ENCODE measurements at regions not wholly inside any gene's neighbourhood (a gene's known extent, or its start where the extent isn't known, plus 50 kb on each side); places are given as distances from the start of the nearest gene placed in this dataset.

- TF ChIP-seq, protein P1, sequence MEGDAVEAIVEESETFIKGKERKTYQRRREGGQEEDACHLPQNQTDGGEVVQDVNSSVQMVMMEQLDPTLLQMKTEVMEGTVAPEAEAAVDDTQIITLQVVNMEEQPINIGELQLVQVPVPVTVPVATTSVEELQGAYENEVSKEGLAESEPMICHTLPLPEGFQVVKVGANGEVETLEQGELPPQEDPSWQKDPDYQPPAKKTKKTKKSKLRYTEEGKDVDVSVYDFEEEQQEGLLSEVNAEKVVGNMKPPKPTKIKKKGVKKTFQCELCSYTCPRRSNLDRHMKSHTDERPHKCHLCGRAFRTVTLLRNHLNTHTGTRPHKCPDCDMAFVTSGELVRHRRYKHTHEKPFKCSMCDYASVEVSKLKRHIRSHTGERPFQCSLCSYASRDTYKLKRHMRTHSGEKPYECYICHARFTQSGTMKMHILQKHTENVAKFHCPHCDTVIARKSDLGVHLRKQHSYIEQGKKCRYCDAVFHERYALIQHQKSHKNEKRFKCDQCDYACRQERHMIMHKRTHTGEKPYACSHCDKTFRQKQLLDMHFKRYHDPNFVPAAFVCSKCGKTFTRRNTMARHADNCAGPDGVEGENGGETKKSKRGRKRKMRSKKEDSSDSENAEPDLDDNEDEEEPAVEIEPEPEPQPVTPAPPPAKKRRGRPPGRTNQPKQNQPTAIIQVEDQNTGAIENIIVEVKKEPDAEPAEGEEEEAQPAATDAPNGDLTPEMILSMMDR (IDR thresholded peaks at IDR 0.05; ENCODE audit: low read length), result no peak
- no peak for TF ChIP-seq EZH2phosphoT487 (IDR thresholded peaks at IDR 0.05; ENCODE audit: low read length)
Observed at GRCh38 chr4:43379016-43379415, 486.5 kb downstream of the GRXCR1 start.

Data from MM.1S (cell line).